GM23338 (cell line): ENCODE measurements at regions not wholly inside any gene's neighbourhood (a gene's known extent, or its start where the extent isn't known, plus 50 kb on each side); places are given as distances from the start of the nearest gene placed in this dataset.

Source experiments
- ATAC-seq: fragments of 200-7000 bp; cut with Tn5 transposase; 3 replicates; pipeline ENCODE4 v1.9.1; 2020
- DNase-seq: peaks from one replicate; pipeline ENCODE4 v3.0.0-alpha.2; 2015; ENCODE audit warnings: low spot score
- H2AFZ ChIP-seq: fragments of 200-600 bp; sonication (generic); 2 replicates; pipeline ENCODE4 v1.8.0; 2016; ENCODE audit warnings: antibody characterized with exemption, mild to moderate bottlenecking, moderate library complexity
- H3F3A ChIP-seq: fragments of 200-600 bp; sonication (generic); replicated peaks from 2 replicates; pipeline ENCODE4 v1.8.0; 2017; ENCODE audit warnings: antibody characterized with exemption, mixed run types, low read depth
- H3K27ac ChIP-seq: fragments of 200-600 bp; sonication (generic); 2 replicates; pipeline ENCODE4 v1.6.1; 2016; ENCODE audit warnings: low read depth
- H3K27me3 ChIP-seq: fragments of 200-600 bp; sonication (generic); 2 replicates; pipeline ENCODE4 v1.8.0; 2016; ENCODE audit warnings: mild to moderate bottlenecking, mixed run types, moderate library complexity; ENCODE audit not compliant: insufficient read depth
- H3K36me3 ChIP-seq: fragments of 200-600 bp; sonication (generic); 2 replicates; pipeline ENCODE4 v1.8.0; 2016; ENCODE audit warnings: mild to moderate bottlenecking; ENCODE audit not compliant: insufficient read depth
- H3K4me1 ChIP-seq: fragments of 200-600 bp; sonication (generic); 2 replicates; pipeline ENCODE4 v1.8.0; 2016; ENCODE audit warnings: mild to moderate bottlenecking, moderate library complexity; ENCODE audit not compliant: insufficient read depth
- H3K4me2 ChIP-seq: fragments of 200-600 bp; sonication (generic); 2 replicates; pipeline ENCODE4 v1.7.1; 2017; ENCODE audit warnings: mixed run types
- H3K4me3 ChIP-seq: fragments of 200-600 bp; sonication (generic); 2 replicates; pipeline ENCODE4 v1.6.1; 2016; ENCODE audit warnings: mixed run types
- H3K79me2 ChIP-seq: fragments of 200-600 bp; sonication (generic); replicated peaks from 2 replicates; pipeline ENCODE4 v1.8.0; 2017; ENCODE audit warnings: mild to moderate bottlenecking; ENCODE audit not compliant: insufficient read depth
- H3K9me2 ChIP-seq: fragments of 200-600 bp; sonication (generic); 2 replicates; pipeline ENCODE4 v1.8.0; 2017; ENCODE audit not compliant: insufficient read depth
- H4K20me1 ChIP-seq: fragments of 200-600 bp; sonication (generic); replicated peaks from 2 replicates; pipeline ENCODE4 v1.8.0; 2017; ENCODE audit warnings: mild to moderate bottlenecking; ENCODE audit not compliant: insufficient read depth
- H3K27ac Mint-ChIP-seq: 2 replicates; pipeline ENCODE4 v1.8.0; 2020; ENCODE audit warnings: inconsistent platforms, mild to moderate bottlenecking, moderate library complexity, mixed read lengths
- H3K27me3 Mint-ChIP-seq: 3 replicates; pipeline ENCODE4 v1.8.0; 2022; ENCODE audit warnings: low read depth, mild to moderate bottlenecking, moderate library complexity, mixed read lengths, inconsistent platforms; ENCODE audit not compliant: insufficient read depth, poor library complexity
- H3K36me3 Mint-ChIP-seq: 3 replicates; pipeline ENCODE4 v1.8.0; 2021; ENCODE audit warnings: low read depth, mild to moderate bottlenecking, inconsistent platforms, moderate library complexity, mixed read lengths
- H3K4me1 Mint-ChIP-seq: 3 replicates; pipeline ENCODE4 v1.8.0; 2020; ENCODE audit warnings: mild to moderate bottlenecking, inconsistent platforms, mixed read lengths
- H3K4me3 Mint-ChIP-seq: 3 replicates; pipeline ENCODE4 v1.8.0; 2021; ENCODE audit warnings: moderate library complexity, mild to moderate bottlenecking, inconsistent platforms, mixed read lengths
- H3K9me3 Mint-ChIP-seq: 3 replicates; pipeline ENCODE4 v1.8.0; 2020; ENCODE audit warnings: moderate library complexity, mild to moderate bottlenecking, inconsistent platforms, mixed read lengths
- EZH2 ChIP-seq: fragments of 200-600 bp; sonication (generic); IDR thresholded peaks from one replicate; pipeline ENCODE4 v1.8.0; 2017; ENCODE audit warnings: antibody characterized with exemption, mild to moderate bottlenecking, low read depth; ENCODE audit not compliant: unreplicated experiment
- EZH2phosphoT487 ChIP-seq: fragments of 200-600 bp; sonication (generic); IDR thresholded peaks from one replicate; pipeline ENCODE4 v1.8.1; 2018; ENCODE audit warnings: antibody characterized with exemption; ENCODE audit not compliant: unreplicated experiment
- JUNB ChIP-seq: IDR thresholded peaks from one replicate; pipeline ENCODE4 v1.6.1; 2016; ENCODE audit warnings: antibody characterized with exemption; ENCODE audit not compliant: unreplicated experiment
- NANOG ChIP-seq: IDR thresholded peaks from 2 replicates; pipeline ENCODE4 v1.6.1; 2016; ENCODE audit warnings: antibody characterized with exemption, borderline replicate concordance
- POLR2AphosphoS5 ChIP-seq: IDR thresholded peaks from 2 replicates; pipeline ENCODE4 v1.6.1; 2016; ENCODE audit warnings: antibody characterized with exemption, low read depth
- STAT1 ChIP-seq: IDR thresholded peaks from one replicate; pipeline ENCODE4 v1.6.1; 2016; ENCODE audit warnings: antibody characterized with exemption; ENCODE audit not compliant: unreplicated experiment
- ZNF114 ChIP-seq: fragments of 250-450 bp; sonication (Bioruptor Pico); IDR thresholded peaks from 2 replicates; pipeline ENCODE4 v1.5.0; 2020; ENCODE audit warnings: mild to moderate bottlenecking, moderate library complexity
- ZNF331 ChIP-seq: fragments of 250-450 bp; sonication (Bioruptor Pico); IDR thresholded peaks from 2 replicates; pipeline ENCODE4 v1.5.0; 2020; ENCODE audit warnings: low read depth, mild to moderate bottlenecking, moderate library complexity
- TF ChIP-seq, protein P1 (sequence below), 2 experiments: fragments of 200-600 bp in 1 of 2; sonication (generic) in 1 of 2; conservative IDR thresholded peaks; 2 replicates each; pipeline versions ENCODE4 v1.5.1 to v1.6.1; 2016 to 2017; ENCODE audit warnings: antibody characterized with exemption in 2 of 2, low read depth in 2 of 2, mild to moderate bottlenecking in 2 of 2, moderate library complexity in 1 of 2
- TF ChIP-seq, protein P2 (sequence below): fragments of 250-450 bp; sonication (Bioruptor Pico); IDR thresholded peaks from 2 replicates; pipeline ENCODE4 v1.5.0; 2020; ENCODE audit warnings: mild to moderate bottlenecking, moderate library complexity
- TF ChIP-seq, protein P3 (sequence below): IDR thresholded peaks from one replicate; pipeline ENCODE4 v1.6.1; 2018; ENCODE audit warnings: antibody characterized with exemption; ENCODE audit not compliant: unreplicated experiment

DNA sequence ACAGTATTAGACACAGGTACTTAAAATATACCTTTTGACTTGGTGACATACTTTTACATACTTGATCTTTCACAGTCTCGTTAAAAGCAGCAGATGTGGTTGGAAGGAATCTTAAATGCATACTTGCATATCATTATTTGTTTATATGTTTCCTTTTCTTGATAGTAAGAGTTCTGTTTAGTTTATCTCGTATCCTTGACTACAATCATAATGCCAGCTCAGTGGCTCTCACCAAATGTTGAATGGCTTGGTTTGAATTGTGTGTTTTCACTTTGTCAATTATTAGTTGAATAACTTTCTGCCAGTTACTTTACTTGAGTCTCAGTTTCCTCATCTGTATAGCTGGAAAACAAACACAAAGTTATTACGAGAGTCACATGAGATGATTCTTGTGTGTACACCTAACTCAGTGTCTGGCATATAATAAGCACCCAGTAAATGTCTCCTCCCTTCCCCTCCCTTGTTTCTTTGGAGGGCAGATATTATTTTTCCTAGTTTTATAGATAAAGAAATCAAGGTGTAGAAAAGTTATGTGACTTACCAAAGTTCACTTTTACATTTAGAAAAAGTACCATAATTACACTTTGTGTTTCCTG, 131.6 kb upstream of the IVNS1ABP start:
- H3K27ac Mint-ChIP-seq, result no peak overlapping the region
- Histone ChIP-seq H2AFZ (no peak overlapping the region), H3K9me2 (peaks cover 12% of the 10 kb centered on the region), H3K79me2 (no peaks in the 10 kb centered on the region), H3F3A (no peaks in the 10 kb centered on the region), H4K20me1 (no peaks in the 10 kb centered on the region), H3K4me3 (no peak overlapping the region), H3K27ac (no peak overlapping the region), H3K4me1 (no peaks in the 10 kb centered on the region), H3K4me2 (no peak overlapping the region), H3K36me3 (no peaks in the 10 kb centered on the region), H3K27me3 (no peaks in the 10 kb centered on the region)
- H3K4me3 Mint-ChIP-seq, result no peak overlapping the region
- no peak for ATAC-seq
- H3K36me3 Mint-ChIP-seq, result no peaks in the 10 kb centered on the region
- TF ChIP-seq POLR2AphosphoS5, result no peak
- TF ChIP-seq, protein P1, sequence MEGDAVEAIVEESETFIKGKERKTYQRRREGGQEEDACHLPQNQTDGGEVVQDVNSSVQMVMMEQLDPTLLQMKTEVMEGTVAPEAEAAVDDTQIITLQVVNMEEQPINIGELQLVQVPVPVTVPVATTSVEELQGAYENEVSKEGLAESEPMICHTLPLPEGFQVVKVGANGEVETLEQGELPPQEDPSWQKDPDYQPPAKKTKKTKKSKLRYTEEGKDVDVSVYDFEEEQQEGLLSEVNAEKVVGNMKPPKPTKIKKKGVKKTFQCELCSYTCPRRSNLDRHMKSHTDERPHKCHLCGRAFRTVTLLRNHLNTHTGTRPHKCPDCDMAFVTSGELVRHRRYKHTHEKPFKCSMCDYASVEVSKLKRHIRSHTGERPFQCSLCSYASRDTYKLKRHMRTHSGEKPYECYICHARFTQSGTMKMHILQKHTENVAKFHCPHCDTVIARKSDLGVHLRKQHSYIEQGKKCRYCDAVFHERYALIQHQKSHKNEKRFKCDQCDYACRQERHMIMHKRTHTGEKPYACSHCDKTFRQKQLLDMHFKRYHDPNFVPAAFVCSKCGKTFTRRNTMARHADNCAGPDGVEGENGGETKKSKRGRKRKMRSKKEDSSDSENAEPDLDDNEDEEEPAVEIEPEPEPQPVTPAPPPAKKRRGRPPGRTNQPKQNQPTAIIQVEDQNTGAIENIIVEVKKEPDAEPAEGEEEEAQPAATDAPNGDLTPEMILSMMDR (conservative IDR thresholded peaks at IDR 0.05; ENCODE audit: low read depth in 2 of 2), result no peak
- no peaks in the 10 kb centered on the region for H3K27me3 Mint-ChIP-seq
- H3K9me3 Mint-ChIP-seq, result no peaks in the 10 kb centered on the region; the same call in 2 of the 3 replicates
- no peak for DNase-seq
- no peaks in the 10 kb centered on the region for H3K4me1 Mint-ChIP-seq

DNA sequence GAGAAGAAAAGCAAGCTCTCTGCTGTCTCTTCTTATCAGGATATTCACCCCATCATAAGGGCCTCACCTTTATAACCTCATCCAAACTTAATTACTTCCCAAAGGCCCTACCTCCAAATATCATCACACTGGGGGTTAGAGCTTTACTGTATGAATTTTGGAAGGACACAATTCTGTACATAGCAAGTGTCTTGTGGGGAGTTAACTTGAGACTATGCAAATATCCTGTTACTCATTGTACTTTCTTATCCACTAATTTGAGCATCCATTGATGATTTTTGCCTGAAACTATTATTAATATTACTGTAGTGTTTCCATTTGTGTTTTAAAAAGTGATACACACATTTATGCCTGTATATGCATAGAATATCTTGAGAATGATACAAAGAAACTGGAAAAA, 129.1 kb upstream of the IVNS1ABP start:
- Mint-ChIP-seq H3K9me3 (no peaks in the 10 kb centered on the region; the same call in 2 of the 3 replicates), H3K4me3 (no peak overlapping the region), H3K4me1 (no peaks in the 10 kb centered on the region), H3K27ac (no peak overlapping the region), H3K36me3 (no peaks in the 10 kb centered on the region), H3K27me3 (no peaks in the 10 kb centered on the region)
- Histone ChIP-seq H4K20me1 (no peaks in the 10 kb centered on the region), H3K79me2 (no peaks in the 10 kb centered on the region), H2AFZ (no peak overlapping the region), H3K4me1 (no peaks in the 10 kb centered on the region), H3K27me3 (no peaks in the 10 kb centered on the region), H3K4me3 (no peak overlapping the region), H3K9me2 (no peaks in the 10 kb centered on the region; the same call in 1 of the 2 replicates), H3K36me3 (no peaks in the 10 kb centered on the region), H3F3A (no peaks in the 10 kb centered on the region), H3K27ac (no peak overlapping the region), H3K4me2 (no peak overlapping the region)
- DNase-seq (no peak), ATAC-seq (no peak)
- TF ChIP-seq, protein P2, sequence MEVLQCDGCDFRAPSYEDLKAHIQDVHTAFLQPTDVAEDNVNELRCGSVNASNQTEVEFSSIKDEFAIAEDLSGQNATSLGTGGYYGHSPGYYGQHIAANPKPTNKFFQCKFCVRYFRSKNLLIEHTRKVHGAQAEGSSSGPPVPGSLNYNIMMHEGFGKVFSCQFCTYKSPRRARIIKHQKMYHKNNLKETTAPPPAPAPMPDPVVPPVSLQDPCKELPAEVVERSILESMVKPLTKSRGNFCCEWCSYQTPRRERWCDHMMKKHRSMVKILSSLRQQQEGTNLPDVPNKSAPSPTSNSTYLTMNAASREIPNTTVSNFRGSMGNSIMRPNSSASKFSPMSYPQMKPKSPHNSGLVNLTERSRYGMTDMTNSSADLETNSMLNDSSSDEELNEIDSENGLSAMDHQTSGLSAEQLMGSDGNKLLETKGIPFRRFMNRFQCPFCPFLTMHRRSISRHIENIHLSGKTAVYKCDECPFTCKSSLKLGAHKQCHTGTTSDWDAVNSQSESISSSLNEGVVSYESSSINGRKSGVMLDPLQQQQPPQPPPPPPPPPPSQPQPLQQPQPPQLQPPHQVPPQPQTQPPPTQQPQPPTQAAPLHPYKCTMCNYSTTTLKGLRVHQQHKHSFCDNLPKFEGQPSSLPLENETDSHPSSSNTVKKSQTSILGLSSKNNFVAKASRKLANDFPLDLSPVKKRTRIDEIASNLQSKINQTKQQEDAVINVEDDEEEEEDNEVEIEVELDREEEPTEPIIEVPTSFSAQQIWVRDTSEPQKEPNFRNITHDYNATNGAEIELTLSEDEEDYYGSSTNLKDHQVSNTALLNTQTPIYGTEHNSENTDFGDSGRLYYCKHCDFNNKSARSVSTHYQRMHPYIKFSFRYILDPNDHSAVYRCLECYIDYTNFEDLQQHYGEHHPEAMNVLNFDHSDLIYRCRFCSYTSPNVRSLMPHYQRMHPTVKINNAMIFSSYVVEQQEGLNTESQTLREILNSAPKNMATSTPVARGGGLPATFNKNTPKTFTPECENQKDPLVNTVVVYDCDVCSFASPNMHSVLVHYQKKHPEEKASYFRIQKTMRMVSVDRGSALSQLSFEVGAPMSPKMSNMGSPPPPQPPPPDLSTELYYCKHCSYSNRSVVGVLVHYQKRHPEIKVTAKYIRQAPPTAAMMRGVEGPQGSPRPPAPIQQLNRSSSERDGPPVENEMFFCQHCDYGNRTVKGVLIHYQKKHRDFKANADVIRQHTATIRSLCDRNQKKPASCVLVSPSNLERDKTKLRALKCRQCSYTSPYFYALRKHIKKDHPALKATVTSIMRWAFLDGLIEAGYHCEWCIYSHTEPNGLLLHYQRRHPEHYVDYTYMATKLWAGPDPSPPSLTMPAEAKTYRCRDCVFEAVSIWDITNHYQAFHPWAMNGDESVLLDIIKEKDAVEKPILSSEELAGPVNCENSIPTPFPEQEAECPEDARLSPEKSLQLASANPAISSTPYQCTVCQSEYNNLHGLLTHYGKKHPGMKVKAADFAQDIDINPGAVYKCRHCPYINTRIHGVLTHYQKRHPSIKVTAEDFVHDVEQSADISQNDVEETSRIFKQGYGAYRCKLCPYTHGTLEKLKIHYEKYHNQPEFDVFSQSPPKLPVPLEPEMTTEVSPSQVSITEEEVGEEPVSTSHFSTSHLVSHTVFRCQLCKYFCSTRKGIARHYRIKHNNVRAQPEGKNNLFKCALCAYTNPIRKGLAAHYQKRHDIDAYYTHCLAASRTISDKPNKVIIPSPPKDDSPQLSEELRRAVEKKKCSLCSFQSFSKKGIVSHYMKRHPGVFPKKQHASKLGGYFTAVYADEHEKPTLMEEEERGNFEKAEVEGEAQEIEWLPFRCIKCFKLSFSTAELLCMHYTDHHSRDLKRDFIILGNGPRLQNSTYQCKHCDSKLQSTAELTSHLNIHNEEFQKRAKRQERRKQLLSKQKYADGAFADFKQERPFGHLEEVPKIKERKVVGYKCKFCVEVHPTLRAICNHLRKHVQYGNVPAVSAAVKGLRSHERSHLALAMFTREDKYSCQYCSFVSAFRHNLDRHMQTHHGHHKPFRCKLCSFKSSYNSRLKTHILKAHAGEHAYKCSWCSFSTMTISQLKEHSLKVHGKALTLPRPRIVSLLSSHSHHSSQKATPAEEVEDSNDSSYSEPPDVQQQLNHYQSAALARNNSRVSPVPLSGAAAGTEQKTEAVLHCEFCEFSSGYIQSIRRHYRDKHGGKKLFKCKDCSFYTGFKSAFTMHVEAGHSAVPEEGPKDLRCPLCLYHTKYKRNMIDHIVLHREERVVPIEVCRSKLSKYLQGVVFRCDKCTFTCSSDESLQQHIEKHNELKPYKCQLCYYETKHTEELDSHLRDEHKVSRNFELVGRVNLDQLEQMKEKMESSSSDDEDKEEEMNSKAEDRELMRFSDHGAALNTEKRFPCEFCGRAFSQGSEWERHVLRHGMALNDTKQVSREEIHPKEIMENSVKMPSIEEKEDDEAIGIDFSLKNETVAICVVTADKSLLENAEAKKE (CRISPR knock-in tag), result no peak
- TF ChIP-seq, protein P3, sequence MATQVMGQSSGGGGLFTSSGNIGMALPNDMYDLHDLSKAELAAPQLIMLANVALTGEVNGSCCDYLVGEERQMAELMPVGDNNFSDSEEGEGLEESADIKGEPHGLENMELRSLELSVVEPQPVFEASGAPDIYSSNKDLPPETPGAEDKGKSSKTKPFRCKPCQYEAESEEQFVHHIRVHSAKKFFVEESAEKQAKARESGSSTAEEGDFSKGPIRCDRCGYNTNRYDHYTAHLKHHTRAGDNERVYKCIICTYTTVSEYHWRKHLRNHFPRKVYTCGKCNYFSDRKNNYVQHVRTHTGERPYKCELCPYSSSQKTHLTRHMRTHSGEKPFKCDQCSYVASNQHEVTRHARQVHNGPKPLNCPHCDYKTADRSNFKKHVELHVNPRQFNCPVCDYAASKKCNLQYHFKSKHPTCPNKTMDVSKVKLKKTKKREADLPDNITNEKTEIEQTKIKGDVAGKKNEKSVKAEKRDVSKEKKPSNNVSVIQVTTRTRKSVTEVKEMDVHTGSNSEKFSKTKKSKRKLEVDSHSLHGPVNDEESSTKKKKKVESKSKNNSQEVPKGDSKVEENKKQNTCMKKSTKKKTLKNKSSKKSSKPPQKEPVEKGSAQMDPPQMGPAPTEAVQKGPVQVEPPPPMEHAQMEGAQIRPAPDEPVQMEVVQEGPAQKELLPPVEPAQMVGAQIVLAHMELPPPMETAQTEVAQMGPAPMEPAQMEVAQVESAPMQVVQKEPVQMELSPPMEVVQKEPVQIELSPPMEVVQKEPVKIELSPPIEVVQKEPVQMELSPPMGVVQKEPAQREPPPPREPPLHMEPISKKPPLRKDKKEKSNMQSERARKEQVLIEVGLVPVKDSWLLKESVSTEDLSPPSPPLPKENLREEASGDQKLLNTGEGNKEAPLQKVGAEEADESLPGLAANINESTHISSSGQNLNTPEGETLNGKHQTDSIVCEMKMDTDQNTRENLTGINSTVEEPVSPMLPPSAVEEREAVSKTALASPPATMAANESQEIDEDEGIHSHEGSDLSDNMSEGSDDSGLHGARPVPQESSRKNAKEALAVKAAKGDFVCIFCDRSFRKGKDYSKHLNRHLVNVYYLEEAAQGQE, result no peak
- TF ChIP-seq EZH2, result no peak
- TF ChIP-seq ZNF114 (CRISPR knock-in tag), result no peak
- no peak for TF ChIP-seq ZNF331 (CRISPR knock-in tag)
- TF ChIP-seq JUNB, result no peak
- TF ChIP-seq STAT1, result no peak
- no peak for TF ChIP-seq POLR2AphosphoS5
- TF ChIP-seq EZH2phosphoT487, result no peak
- TF ChIP-seq NANOG, result no peak
